H9 (cell line): ENCODE measurements at regions not wholly inside any gene's neighbourhood (a gene's known extent, or its start where the extent isn't known, plus 50 kb on each side); places are given as distances from the start of the nearest gene placed in this dataset.

Experiments
- DNase-seq: peaks from one replicate; pipeline ENCODE4 v3.0.0-alpha.2; 2017
- H2AFZ ChIP-seq: one replicate; pipeline ENCODE4 v1.6.1; 2013; ENCODE audit warnings: mild to moderate bottlenecking, low read length, control low read depth, moderate library complexity
- H2AK5ac ChIP-seq: 2 replicates; pipeline ENCODE4 v1.6.1; 2013; ENCODE audit warnings: low read length, control low read depth, mixed read lengths; ENCODE audit not compliant: insufficient read length
- H2BK120ac ChIP-seq: one replicate; pipeline ENCODE4 v1.6.1; 2013; ENCODE audit warnings: low read depth, mild to moderate bottlenecking, low read length, control low read depth, inconsistent platforms; ENCODE audit not compliant: poor library complexity, severe bottlenecking
- H2BK12ac ChIP-seq: 2 replicates; pipeline ENCODE4 v1.6.1; 2013; ENCODE audit warnings: low read length, control low read depth, mixed read lengths, low read depth; ENCODE audit not compliant: insufficient read length
- H2BK15ac ChIP-seq: 2 replicates; pipeline ENCODE4 v1.6.1; 2013; ENCODE audit warnings: low read depth, low read length, control low read depth
- H2BK20ac ChIP-seq: one replicate; pipeline ENCODE4 v1.6.1; 2013; ENCODE audit warnings: low read depth, mild to moderate bottlenecking, low read length, control low read depth, inconsistent platforms; ENCODE audit not compliant: poor library complexity, severe bottlenecking
- H2BK5ac ChIP-seq: 2 replicates; pipeline ENCODE4 v1.6.1; 2013; ENCODE audit warnings: low read length, control low read depth, mixed read lengths; ENCODE audit not compliant: insufficient read length
- H3K14ac ChIP-seq: 2 replicates; pipeline ENCODE4 v1.6.1; 2013; ENCODE audit warnings: low read length, control low read depth; ENCODE audit not compliant: insufficient read depth
- H3K18ac ChIP-seq: 2 replicates; pipeline ENCODE4 v1.6.1; 2013; ENCODE audit warnings: low read depth, mild to moderate bottlenecking, mixed read lengths, low read length, control low read depth; ENCODE audit not compliant: insufficient read length
- H3K23ac ChIP-seq: 2 replicates; pipeline ENCODE4 v1.6.1; 2013; ENCODE audit warnings: low read length, control low read depth, mixed read lengths, low read depth; ENCODE audit not compliant: insufficient read length
- H3K23me2 ChIP-seq: 2 replicates; pipeline ENCODE4 v1.6.1; 2013; ENCODE audit warnings: low read depth, mild to moderate bottlenecking, mixed read lengths, low read length, control low read depth; ENCODE audit not compliant: insufficient read length, poor library complexity, severe bottlenecking
- H3K27ac ChIP-seq: 2 replicates; pipeline ENCODE4 v1.5.1; 2013; ENCODE audit warnings: low read length, control low read depth, mixed read lengths, low read depth; ENCODE audit not compliant: insufficient read length
- H3K27me3 ChIP-seq: 2 replicates; pipeline ENCODE4 v1.6.1; 2013; ENCODE audit warnings: low read length, control low read depth, inconsistent platforms; ENCODE audit not compliant: insufficient read depth
- H3K4ac ChIP-seq: 2 replicates; pipeline ENCODE4 v1.6.1; 2013; ENCODE audit warnings: low read depth, mild to moderate bottlenecking, control low read depth, inconsistent platforms, low read length, moderate library complexity
- H3K4me1 ChIP-seq: 2 replicates; pipeline ENCODE4 v1.6.1; 2013; ENCODE audit warnings: low read length, control low read depth, inconsistent platforms; ENCODE audit not compliant: insufficient read depth
- H3K4me2 ChIP-seq: 2 replicates; pipeline ENCODE4 v1.6.1; 2013; ENCODE audit warnings: low read length, control low read depth, mixed read lengths; ENCODE audit not compliant: insufficient read length, insufficient read depth
- H3K56ac ChIP-seq: 2 replicates; pipeline ENCODE4 v1.6.1; 2013; ENCODE audit warnings: low read depth, mild to moderate bottlenecking, mixed read lengths, low read length, control low read depth; ENCODE audit not compliant: insufficient read length
- H3K79me1 ChIP-seq: 2 replicates; pipeline ENCODE4 v1.6.1; 2013; ENCODE audit warnings: low read depth, mild to moderate bottlenecking, moderate library complexity, low read length, control low read depth, inconsistent platforms; ENCODE audit not compliant: insufficient read depth, poor library complexity, severe bottlenecking
- H3K79me2 ChIP-seq: 2 replicates; pipeline ENCODE4 v1.6.1; 2013; ENCODE audit warnings: low read length, control low read depth, inconsistent platforms; ENCODE audit not compliant: insufficient read depth
- H3K9ac ChIP-seq: 2 replicates; pipeline ENCODE4 v1.6.1; 2013; ENCODE audit warnings: low read length, control low read depth, mixed read lengths; ENCODE audit not compliant: insufficient read length; ENCODE audit errors: extremely low read depth
- H3K9me3 ChIP-seq: one replicate; pipeline ENCODE4 v1.6.1; 2013; ENCODE audit warnings: low read depth, low read length, inconsistent platforms; ENCODE audit not compliant: control insufficient read depth
- H3T11ph ChIP-seq: one replicate; pipeline ENCODE4 v1.6.1; 2013; ENCODE audit warnings: mild to moderate bottlenecking, low read length, control low read depth, inconsistent platforms
- H4K20me1 ChIP-seq: one replicate; pipeline ENCODE4 v1.6.1; 2013; ENCODE audit not compliant: control insufficient read depth, insufficient read length, insufficient read depth
- H4K5ac ChIP-seq: 2 replicates; pipeline ENCODE4 v1.6.1; 2013; ENCODE audit warnings: low read depth, mild to moderate bottlenecking, mixed read lengths, low read length, control low read depth; ENCODE audit not compliant: insufficient read length
- H4K8ac ChIP-seq: replicated peaks from 2 replicates; pipeline ENCODE4 v1.6.1; 2013; ENCODE audit warnings: low read length, control low read depth, mixed read lengths, low read depth; ENCODE audit not compliant: insufficient read length
- H4K91ac ChIP-seq: 2 replicates; pipeline ENCODE4 v1.6.1; 2013; ENCODE audit warnings: low read depth, mild to moderate bottlenecking, moderate library complexity, mixed read lengths, low read length, control low read depth; ENCODE audit not compliant: insufficient read length
- H3K27ac Mint-ChIP-seq, 3 experiments: 2 replicates in 2 of 3; 3 replicates in 1 of 3; pipeline ENCODE4 v1.8.0; 2020 to 2021; ENCODE audit warnings: mixed read lengths in 3 of 3, mild to moderate bottlenecking in 1 of 3, moderate library complexity in 1 of 3
- H3K27me3 Mint-ChIP-seq: 2 replicates; pipeline ENCODE4 v1.8.0; 2021; ENCODE audit warnings: low read depth, mild to moderate bottlenecking, moderate library complexity, mixed read lengths
- H3K36me3 Mint-ChIP-seq, 3 experiments: 2 replicates in 2 of 3; 3 replicates in 1 of 3; pipeline ENCODE4 v1.8.0; 2020 to 2021; ENCODE audit warnings: low read depth in 3 of 3, mixed read lengths in 3 of 3; ENCODE audit not compliant: insufficient read depth in 1 of 3
- H3K4me1 Mint-ChIP-seq, 2 experiments: 2 replicates each; pipeline ENCODE4 v1.8.0; 2020; ENCODE audit warnings: mixed read lengths in 2 of 2
- H3K4me3 Mint-ChIP-seq, 2 experiments: 2 replicates in 1 of 2; 3 replicates in 1 of 2; pipeline ENCODE4 v1.8.0; 2020 to 2021; ENCODE audit warnings: mild to moderate bottlenecking in 2 of 2, mixed read lengths in 2 of 2, moderate library complexity in 1 of 2
- H3K9me3 Mint-ChIP-seq, 2 experiments: 2 replicates in 1 of 2; 3 replicates in 1 of 2; pipeline ENCODE4 v1.8.0; 2020; ENCODE audit warnings: mild to moderate bottlenecking in 2 of 2, mixed read lengths in 2 of 2, moderate library complexity in 1 of 2
- CTCF ChIP-seq: fragments of 200-600 bp; sonication (generic); conservative IDR thresholded peaks from 3 replicates; pipeline ENCODE4 v1.8.0; 2021; ENCODE audit warnings: antibody characterized with exemption, mild to moderate bottlenecking
- WGBS: extraction: QIAGEN DNeasy Blood & Tissue Kit; methylation state at CpG from one replicate; pipeline ENCODE4 v1.1.7; 2013; ENCODE audit warnings: missing lambda C conversion rate, low lambda C conversion rate, mixed read lengths; ENCODE audit not compliant: insufficient read length; ENCODE audit errors: extremely low coverage; 5-methylcytosine and 5-hydroxymethylcytosine counted together

GRCh38 chr5:125630237-125630636 lies 793.0 kb upstream of the GRAMD2B start:
- Mint-ChIP-seq H3K27ac (no peak overlapping the region), H3K4me1 (no peaks in the 10 kb centered on the region), H3K27me3 (no peaks in the 10 kb centered on the region)

More at GRCh38 chr5:125630237-125630636, 793.0 kb upstream of the GRAMD2B start:
- H4K20me1 ChIP-seq = no peaks in the 10 kb centered on the region
- no peak overlapping the region for H3K18ac ChIP-seq
- no peak for TF ChIP-seq CTCF
- H3K23me2 ChIP-seq = no peaks in the 10 kb centered on the region
- H3K79me1 ChIP-seq = no peaks in the 10 kb centered on the region
- H3K36me3 Mint-ChIP-seq = peaks cover 0 to 2% (median under 1%) of the 10 kb centered on the region in 3 experiments; a peak in 4 of 7 replicates
- H3K4me2 ChIP-seq = no peak overlapping the region
- no peak overlapping the region for H3K4ac ChIP-seq
- H3T11ph ChIP-seq = no peak overlapping the region
- H2BK20ac ChIP-seq = no peak overlapping the region
- no peak overlapping the region for H3K4me3 Mint-ChIP-seq
- H3K79me2 ChIP-seq = no peaks in the 10 kb centered on the region
- H3K27me3 ChIP-seq = no peaks in the 10 kb centered on the region
- H3K14ac ChIP-seq = no peak overlapping the region
- H3K27ac ChIP-seq = no peak overlapping the region
- no peak overlapping the region for H4K91ac ChIP-seq
- WGBS = no CpG with 5 or more reads among the region's 1 CpG
- no peak overlapping the region for H2AFZ ChIP-seq
- no peak overlapping the region for H4K8ac ChIP-seq
- H3K9ac ChIP-seq = no peak overlapping the region
- no peak overlapping the region for H3K23ac ChIP-seq
- no peak overlapping the region for H4K5ac ChIP-seq
- H2BK15ac ChIP-seq = no peak overlapping the region
- no peak overlapping the region for H2BK5ac ChIP-seq
- no peak overlapping the region for H2BK12ac ChIP-seq
- peaks cover 5 to 6% of the 10 kb centered on the region in 2 experiments; a peak in 3 of 5 replicates for H3K9me3 Mint-ChIP-seq
- no peak for DNase-seq
- no peak overlapping the region for H3K56ac ChIP-seq
- H2AK5ac ChIP-seq = no peak overlapping the region
- H3K9me3 ChIP-seq = no peaks in the 10 kb centered on the region
- H3K4me1 ChIP-seq = no peaks in the 10 kb centered on the region
- H2BK120ac ChIP-seq = no peak overlapping the region
